DOHH2 (cell line): ENCODE measurements at regions not wholly inside any gene's neighbourhood (a gene's known extent, or its start where the extent isn't known, plus 50 kb on each side); places are given as distances from the start of the nearest gene placed in this dataset.

Experiments
- CTCF ChIP-seq: fragments of 200-600 bp; sonication (generic); IDR thresholded peaks from one replicate; pipeline ENCODE4 v1.5.1; 2014; ENCODE audit warnings: antibody characterized with exemption, mild to moderate bottlenecking, low read depth, low read length; ENCODE audit not compliant: poor library complexity, severe bottlenecking
- EZH2phosphoT487 ChIP-seq: fragments of 200-600 bp; sonication (generic); IDR thresholded peaks from 2 replicates; pipeline ENCODE4 v1.6.1; 2017; ENCODE audit warnings: borderline replicate concordance, mild to moderate bottlenecking, antibody characterized with exemption, low read length, moderate library complexity, mixed read lengths

- TF ChIP-seq CTCF (no peak), EZH2phosphoT487 (no peak)
These were observed 178.9 kb downstream of the STK31 start for GRCh38 chr7:23888958-23889357.
